GM12878 (cell line): ENCODE measurements at regions not wholly inside any gene's neighbourhood (a gene's known extent, or its start where the extent isn't known, plus 50 kb on each side); places are given as distances from the start of the nearest gene placed in this dataset.

Source experiments
- ATAC-seq: fragments of 200-7000 bp; cut with Tn5 transposase; 3 replicates; pipeline ENCODE4 v1.9.1; 2020; ENCODE audit warnings: mild to moderate bottlenecking, moderate library complexity
- BruUV-seq: library from RNA; stranded (reverse); fragments of 400-500 nt; replicated peaks from 2 replicates; lab custom pipeline; 2021; lab: Mats Ljungman, UMichigan
- CTCF ChIA-PET: fragments of 300-600 bp; sonication (Branson Sonifier 250); formaldehyde crosslinking; extraction: SDS; loops from one replicate; lab custom pipeline; 2021; ENCODE audit warnings: inconsistent platforms; lab: Yijun Ruan, JAX
- POLR2A ChIA-PET: fragments of 350-600 bp; formaldehyde crosslinking; extraction: SDS; loops from one replicate; lab custom pipeline; 2021; ENCODE audit warnings: inconsistent platforms; lab: Charles Lee
- RAD21 ChIA-PET: fragments of 300-600 bp; sonication (Branson Sonifier 250); formaldehyde crosslinking; loops from one replicate; lab custom pipeline; 2023; ENCODE audit warnings: antibody characterized with exemption; ENCODE audit not compliant: unreplicated experiment; lab: Charles Lee
- SMC1A ChIA-PET: fragments of 300-600 bp; sonication (Branson Sonifier 250); formaldehyde crosslinking; loops from one replicate; lab custom pipeline; 2023; ENCODE audit not compliant: unreplicated experiment, uncharacterized antibody; lab: Charles Lee
- DNase-seq: peaks from one replicate; pipeline ENCODE4 v3.0.0-alpha.2; 2011; ENCODE audit warnings: low read depth, low spot score
- FAIRE-seq: peaks from 3 replicates; lab custom pipeline; 2011; peaks lifted over from hg19 to GRCh38; lab: Jason Lieb, UNC
- H2AFZ ChIP-seq: 2 replicates; pipeline ENCODE4 v1.6.0; 2011; ENCODE audit warnings: low read depth, low read length, control low read depth; ENCODE audit not compliant: control insufficient read depth
- H3K27ac ChIP-seq: 2 replicates; pipeline ENCODE4 v1.5.1; 2011; ENCODE audit warnings: control low read depth; ENCODE audit not compliant: control insufficient read depth, insufficient read depth
- H3K27me3 ChIP-seq, 2 experiments: replicated peaks in 1 of 2; 2 replicates each; pipeline versions ENCODE4 v1.6.0 to v1.6.1; 2011; ENCODE audit warnings: low read length in 1 of 2; ENCODE audit not compliant: control insufficient read depth in 2 of 2, insufficient read depth in 2 of 2
- H3K36me3 ChIP-seq, 2 experiments: 2 replicates each; pipeline ENCODE4 v1.5.1; 2011; ENCODE audit warnings: low read length in 1 of 2; ENCODE audit not compliant: control insufficient read depth in 2 of 2, insufficient read depth in 2 of 2
- H3K4me1 ChIP-seq: 2 replicates; pipeline ENCODE4 v1.6.1; 2011; ENCODE audit warnings: mild to moderate bottlenecking, low read length, moderate library complexity, mixed read lengths; ENCODE audit not compliant: control insufficient read depth, insufficient read depth
- H3K4me2 ChIP-seq: 2 replicates; pipeline ENCODE4 v1.6.0; 2011; ENCODE audit warnings: control low read depth; ENCODE audit not compliant: control insufficient read depth, insufficient read depth
- H3K4me3 ChIP-seq: fragments of 200-600 bp; sonication (generic); 2 replicates; pipeline ENCODE4 v1.5.1; 2016
- H3K79me2 ChIP-seq: 2 replicates; pipeline ENCODE4 v1.6.0; 2011; ENCODE audit warnings: low read length; ENCODE audit not compliant: control insufficient read depth, insufficient read depth
- H3K9ac ChIP-seq: 2 replicates; pipeline ENCODE4 v1.8.0; 2011; ENCODE audit warnings: low read length, control low read depth, mixed read lengths; ENCODE audit not compliant: control insufficient read depth, insufficient read depth
- H3K9me3 ChIP-seq: replicated peaks from 3 replicates; pipeline ENCODE4 v1.5.1; 2011; ENCODE audit warnings: mild to moderate bottlenecking, low read length; ENCODE audit not compliant: control insufficient read depth, insufficient read depth
- H4K20me1 ChIP-seq: 2 replicates; pipeline ENCODE4 v1.6.0; 2011; ENCODE audit not compliant: control insufficient read depth, insufficient read depth
- FOS ChIP-seq: IDR thresholded peaks from 3 replicates; pipeline ENCODE4 v1.6.1; 2011; ENCODE audit warnings: borderline replicate concordance; ENCODE audit not compliant: insufficient read length; ENCODE audit errors: extremely low read depth
- IKZF1 ChIP-seq: fragments of 450-650 bp; conservative IDR thresholded peaks from 2 replicates; pipeline ENCODE4 v1.6.1; 2017; ENCODE audit warnings: antibody characterized with exemption, mild to moderate bottlenecking
- MTA3 ChIP-seq: IDR thresholded peaks from 2 replicates; pipeline ENCODE4 v1.6.1; 2012; ENCODE audit warnings: low read length, inconsistent platforms, borderline replicate concordance
- NFYB ChIP-seq: IDR thresholded peaks from 2 replicates; pipeline ENCODE4 v1.6.1; 2011; ENCODE audit warnings: low read depth, mild to moderate bottlenecking, low read length, improper control_type of control experiment, moderate library complexity; ENCODE audit not compliant: insufficient read depth
- NKRF ChIP-seq: fragments of 450-650 bp; conservative IDR thresholded peaks from 2 replicates; pipeline ENCODE4 v1.6.1; 2017; ENCODE audit warnings: mild to moderate bottlenecking, moderate library complexity
- NRF1 ChIP-seq: conservative IDR thresholded peaks from 2 replicates; pipeline ENCODE4 v1.6.1; 2011; ENCODE audit warnings: mild to moderate bottlenecking, low read depth, low read length, improper control_type of control experiment
- RBBP5 ChIP-seq: fragments of 200-600 bp; sonication (generic); conservative IDR thresholded peaks from 2 replicates; pipeline ENCODE4 v1.6.1; 2016
- REST ChIP-seq: IDR thresholded peaks from 2 replicates; pipeline ENCODE4 v1.6.1; 2012; ENCODE audit warnings: mild to moderate bottlenecking, low read depth, low read length
- SREBF1 ChIP-seq: IDR thresholded peaks from 2 replicates; pipeline ENCODE4 v1.6.1; 2012; ENCODE audit warnings: mild to moderate bottlenecking, low read length
- ZNF207 ChIP-seq: fragments of 450-650 bp; IDR thresholded peaks from 2 replicates; pipeline ENCODE4 v1.6.1; 2014; ENCODE audit warnings: antibody characterized with exemption, mild to moderate bottlenecking, borderline replicate concordance
- in situ Hi-C: fragments of 300-500 bp; cut with MboI; formaldehyde crosslinking; loops from 9 replicates; pipeline ENCODE4 v1.14.3; 2018; ENCODE audit warnings: mixed read lengths
- intact Hi-C: fragments of 100-400 bp; cut with micrococcal nuclease; formaldehyde crosslinking; loops from one replicate; pipeline ENCODE4 v1.14.2; 2022; ENCODE audit not compliant: unreplicated experiment
- TF ChIP-seq, protein P1 (sequence below): fragments of 450-650 bp; formaldehyde crosslinking; IDR thresholded peaks from 2 replicates; pipeline ENCODE4 v1.4.0; 2020; ENCODE audit warnings: mild to moderate bottlenecking, moderate library complexity
- TF ChIP-seq, protein P2 (sequence below): fragments of 450-650 bp; IDR thresholded peaks from 2 replicates; pipeline ENCODE4 v1.6.1; 2017; ENCODE audit warnings: mild to moderate bottlenecking, low read depth, inconsistent platforms; ENCODE audit not compliant: poor library complexity, severe bottlenecking

GRCh38 chr14:26328791-26329190 is 269.0 kb downstream of the NOVA1 start:
- Histone ChIP-seq H3K36me3 (no peaks in the 10 kb centered on the region), H3K4me3 (no peak overlapping the region), H3K4me1 (no peaks in the 10 kb centered on the region), H3K27ac (no peak overlapping the region), H3K4me2 (no peak overlapping the region), H4K20me1 (no peaks in the 10 kb centered on the region), H3K9ac (no peak overlapping the region), H3K79me2 (no peaks in the 10 kb centered on the region), H2AFZ (no peak overlapping the region), H3K9me3 (no peaks in the 10 kb centered on the region), H3K27me3 (no peaks in the 10 kb centered on the region)
- POLR2A ChIA-PET = no interaction called here
- FAIRE-seq = no peak
- RAD21 ChIA-PET = no interaction called here
- in situ Hi-C loops = no loop called here
- no TSS peak for BruUV-seq
- intact Hi-C loops = no loop called here
- no peak for ATAC-seq
- SMC1A ChIA-PET = no interaction called here
- CTCF ChIA-PET = no interaction called here
- DNase-seq = no peak
- TF ChIP-seq RBBP5 (no peak), FOS (no peak), NKRF (no peak), IKZF1 (no peak), ZNF207 (no peak), REST (no peak), SREBF1 (no peak), NRF1 (no peak), NFYB (no peak), MTA3 (no peak)
- TF ChIP-seq, protein P1, sequence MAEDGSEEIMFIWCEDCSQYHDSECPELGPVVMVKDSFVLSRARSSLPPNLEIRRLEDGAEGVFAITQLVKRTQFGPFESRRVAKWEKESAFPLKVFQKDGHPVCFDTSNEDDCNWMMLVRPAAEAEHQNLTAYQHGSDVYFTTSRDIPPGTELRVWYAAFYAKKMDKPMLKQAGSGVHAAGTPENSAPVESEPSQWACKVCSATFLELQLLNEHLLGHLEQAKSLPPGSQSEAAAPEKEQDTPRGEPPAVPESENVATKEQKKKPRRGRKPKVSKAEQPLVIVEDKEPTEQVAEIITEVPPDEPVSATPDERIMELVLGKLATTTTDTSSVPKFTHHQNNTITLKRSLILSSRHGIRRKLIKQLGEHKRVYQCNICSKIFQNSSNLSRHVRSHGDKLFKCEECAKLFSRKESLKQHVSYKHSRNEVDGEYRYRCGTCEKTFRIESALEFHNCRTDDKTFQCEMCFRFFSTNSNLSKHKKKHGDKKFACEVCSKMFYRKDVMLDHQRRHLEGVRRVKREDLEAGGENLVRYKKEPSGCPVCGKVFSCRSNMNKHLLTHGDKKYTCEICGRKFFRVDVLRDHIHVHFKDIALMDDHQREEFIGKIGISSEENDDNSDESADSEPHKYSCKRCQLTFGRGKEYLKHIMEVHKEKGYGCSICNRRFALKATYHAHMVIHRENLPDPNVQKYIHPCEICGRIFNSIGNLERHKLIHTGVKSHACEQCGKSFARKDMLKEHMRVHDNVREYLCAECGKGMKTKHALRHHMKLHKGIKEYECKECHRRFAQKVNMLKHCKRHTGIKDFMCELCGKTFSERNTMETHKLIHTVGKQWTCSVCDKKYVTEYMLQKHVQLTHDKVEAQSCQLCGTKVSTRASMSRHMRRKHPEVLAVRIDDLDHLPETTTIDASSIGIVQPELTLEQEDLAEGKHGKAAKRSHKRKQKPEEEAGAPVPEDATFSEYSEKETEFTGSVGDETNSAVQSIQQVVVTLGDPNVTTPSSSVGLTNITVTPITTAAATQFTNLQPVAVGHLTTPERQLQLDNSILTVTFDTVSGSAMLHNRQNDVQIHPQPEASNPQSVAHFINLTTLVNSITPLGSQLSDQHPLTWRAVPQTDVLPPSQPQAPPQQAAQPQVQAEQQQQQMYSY (CRISPR knock-in tag) = no peak
- TF ChIP-seq, protein P2, sequence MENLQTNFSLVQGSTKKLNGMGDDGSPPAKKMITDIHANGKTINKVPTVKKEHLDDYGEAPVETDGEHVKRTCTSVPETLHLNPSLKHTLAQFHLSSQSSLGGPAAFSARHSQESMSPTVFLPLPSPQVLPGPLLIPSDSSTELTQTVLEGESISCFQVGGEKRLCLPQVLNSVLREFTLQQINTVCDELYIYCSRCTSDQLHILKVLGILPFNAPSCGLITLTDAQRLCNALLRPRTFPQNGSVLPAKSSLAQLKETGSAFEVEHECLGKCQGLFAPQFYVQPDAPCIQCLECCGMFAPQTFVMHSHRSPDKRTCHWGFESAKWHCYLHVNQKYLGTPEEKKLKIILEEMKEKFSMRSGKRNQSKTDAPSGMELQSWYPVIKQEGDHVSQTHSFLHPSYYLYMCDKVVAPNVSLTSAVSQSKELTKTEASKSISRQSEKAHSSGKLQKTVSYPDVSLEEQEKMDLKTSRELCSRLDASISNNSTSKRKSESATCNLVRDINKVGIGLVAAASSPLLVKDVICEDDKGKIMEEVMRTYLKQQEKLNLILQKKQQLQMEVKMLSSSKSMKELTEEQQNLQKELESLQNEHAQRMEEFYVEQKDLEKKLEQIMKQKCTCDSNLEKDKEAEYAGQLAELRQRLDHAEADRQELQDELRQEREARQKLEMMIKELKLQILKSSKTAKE = no peak
